ENCODE measurements at regions not wholly inside any gene's neighbourhood (a gene's known extent, or its start where the extent isn't known, plus 50 kb on each side); places are given as distances from the start of the nearest gene placed in this dataset.

DNA sequence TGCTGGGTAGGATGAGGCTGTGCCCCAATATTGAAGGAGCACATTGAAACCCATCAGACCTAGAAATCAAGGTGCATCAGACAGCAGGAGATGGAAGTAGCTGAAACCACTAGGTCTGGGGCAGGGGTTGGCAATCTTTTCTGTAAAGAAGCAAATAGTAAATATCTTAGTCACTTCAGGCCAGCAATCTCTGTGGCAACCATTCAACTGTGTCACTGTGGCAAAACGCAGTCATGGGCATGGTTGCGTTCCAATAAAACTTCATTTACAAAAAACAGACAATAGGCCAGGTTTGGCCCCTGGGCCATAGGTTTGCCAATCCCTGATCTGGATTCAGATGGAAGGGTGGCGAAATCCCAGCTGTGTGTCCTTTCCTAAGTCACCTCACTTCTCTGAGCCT, 397.3 kb downstream of the MED13L start:
- TF ChIP-seq, protein P1, sequence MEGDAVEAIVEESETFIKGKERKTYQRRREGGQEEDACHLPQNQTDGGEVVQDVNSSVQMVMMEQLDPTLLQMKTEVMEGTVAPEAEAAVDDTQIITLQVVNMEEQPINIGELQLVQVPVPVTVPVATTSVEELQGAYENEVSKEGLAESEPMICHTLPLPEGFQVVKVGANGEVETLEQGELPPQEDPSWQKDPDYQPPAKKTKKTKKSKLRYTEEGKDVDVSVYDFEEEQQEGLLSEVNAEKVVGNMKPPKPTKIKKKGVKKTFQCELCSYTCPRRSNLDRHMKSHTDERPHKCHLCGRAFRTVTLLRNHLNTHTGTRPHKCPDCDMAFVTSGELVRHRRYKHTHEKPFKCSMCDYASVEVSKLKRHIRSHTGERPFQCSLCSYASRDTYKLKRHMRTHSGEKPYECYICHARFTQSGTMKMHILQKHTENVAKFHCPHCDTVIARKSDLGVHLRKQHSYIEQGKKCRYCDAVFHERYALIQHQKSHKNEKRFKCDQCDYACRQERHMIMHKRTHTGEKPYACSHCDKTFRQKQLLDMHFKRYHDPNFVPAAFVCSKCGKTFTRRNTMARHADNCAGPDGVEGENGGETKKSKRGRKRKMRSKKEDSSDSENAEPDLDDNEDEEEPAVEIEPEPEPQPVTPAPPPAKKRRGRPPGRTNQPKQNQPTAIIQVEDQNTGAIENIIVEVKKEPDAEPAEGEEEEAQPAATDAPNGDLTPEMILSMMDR (conservative IDR thresholded peaks at IDR 0.05 in 1 of 2, IDR thresholded peaks at IDR 0.05 in 1 of 2; ENCODE audit: low read depth in 1 of 2, low read length in 2 of 2): no peak
- no peak for TF ChIP-seq EZH2 (IDR thresholded peaks at IDR 0.05; ENCODE audit: low read length, missing control alignments)

Measured in fibroblast of lung (primary cell).